ENCODE measurements at regions not wholly inside any gene's neighbourhood (a gene's known extent, or its start where the extent isn't known, plus 50 kb on each side); places are given as distances from the start of the nearest gene placed in this dataset.

DNA sequence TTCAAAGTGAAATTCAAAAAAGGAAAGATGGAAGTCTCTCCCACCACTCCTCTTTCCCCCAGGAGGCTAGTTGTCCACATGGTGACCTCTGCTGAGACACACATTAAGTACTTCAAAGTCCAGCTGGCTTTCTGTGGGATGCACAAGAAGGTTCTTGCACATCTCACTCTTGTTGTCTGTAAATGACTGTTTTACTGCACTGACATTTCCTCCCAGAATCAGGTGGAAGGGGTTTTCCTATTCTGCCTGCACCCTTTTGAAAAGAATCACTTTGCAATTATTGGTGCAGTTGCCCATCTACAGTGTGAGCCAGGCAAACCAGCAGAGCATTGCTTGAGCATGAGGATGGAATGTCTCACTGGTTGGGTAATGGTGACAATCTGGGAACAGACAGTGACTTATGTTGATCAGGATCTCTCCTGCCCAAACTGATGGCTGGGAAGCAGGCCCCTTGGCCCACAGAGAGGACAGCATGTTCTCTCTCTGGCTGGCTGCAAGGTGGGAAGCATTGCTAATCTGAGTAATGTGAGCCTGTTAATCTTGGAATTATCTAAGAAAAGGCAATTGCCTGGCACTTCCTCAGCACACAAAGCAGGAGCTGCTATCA is 347.7 kb upstream of the SATB1 start:
- TF ChIP-seq, protein P1, sequence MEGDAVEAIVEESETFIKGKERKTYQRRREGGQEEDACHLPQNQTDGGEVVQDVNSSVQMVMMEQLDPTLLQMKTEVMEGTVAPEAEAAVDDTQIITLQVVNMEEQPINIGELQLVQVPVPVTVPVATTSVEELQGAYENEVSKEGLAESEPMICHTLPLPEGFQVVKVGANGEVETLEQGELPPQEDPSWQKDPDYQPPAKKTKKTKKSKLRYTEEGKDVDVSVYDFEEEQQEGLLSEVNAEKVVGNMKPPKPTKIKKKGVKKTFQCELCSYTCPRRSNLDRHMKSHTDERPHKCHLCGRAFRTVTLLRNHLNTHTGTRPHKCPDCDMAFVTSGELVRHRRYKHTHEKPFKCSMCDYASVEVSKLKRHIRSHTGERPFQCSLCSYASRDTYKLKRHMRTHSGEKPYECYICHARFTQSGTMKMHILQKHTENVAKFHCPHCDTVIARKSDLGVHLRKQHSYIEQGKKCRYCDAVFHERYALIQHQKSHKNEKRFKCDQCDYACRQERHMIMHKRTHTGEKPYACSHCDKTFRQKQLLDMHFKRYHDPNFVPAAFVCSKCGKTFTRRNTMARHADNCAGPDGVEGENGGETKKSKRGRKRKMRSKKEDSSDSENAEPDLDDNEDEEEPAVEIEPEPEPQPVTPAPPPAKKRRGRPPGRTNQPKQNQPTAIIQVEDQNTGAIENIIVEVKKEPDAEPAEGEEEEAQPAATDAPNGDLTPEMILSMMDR (IDR thresholded peaks at IDR 0.05; ENCODE audit: extremely low read depth, missing control alignments) = no peak
- no peak for DNase-seq (ENCODE audit: low spot score)

DNA sequence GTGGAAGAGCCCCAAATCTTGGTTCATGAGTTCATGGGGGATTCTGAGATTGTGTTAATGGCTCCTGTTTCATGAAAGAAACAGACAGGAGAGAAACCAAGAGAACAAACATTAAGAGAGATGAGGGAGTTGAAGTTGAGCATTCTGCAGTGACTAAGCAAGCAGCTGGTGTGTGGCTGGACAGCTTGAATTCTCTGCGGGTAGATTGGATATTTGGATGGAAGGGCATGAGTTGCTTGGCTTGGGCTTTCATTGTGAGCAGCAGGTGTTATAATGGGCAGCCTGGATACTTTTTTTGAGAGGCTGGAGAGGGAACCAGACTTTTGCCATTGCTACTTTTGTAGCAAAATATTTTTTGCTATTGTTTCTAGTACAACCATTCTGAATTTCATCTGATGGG is 346.8 kb upstream of the SATB1 start:
- TF ChIP-seq, protein P1 (IDR thresholded peaks at IDR 0.05; ENCODE audit: extremely low read depth, missing control alignments) = no peak

DNA sequence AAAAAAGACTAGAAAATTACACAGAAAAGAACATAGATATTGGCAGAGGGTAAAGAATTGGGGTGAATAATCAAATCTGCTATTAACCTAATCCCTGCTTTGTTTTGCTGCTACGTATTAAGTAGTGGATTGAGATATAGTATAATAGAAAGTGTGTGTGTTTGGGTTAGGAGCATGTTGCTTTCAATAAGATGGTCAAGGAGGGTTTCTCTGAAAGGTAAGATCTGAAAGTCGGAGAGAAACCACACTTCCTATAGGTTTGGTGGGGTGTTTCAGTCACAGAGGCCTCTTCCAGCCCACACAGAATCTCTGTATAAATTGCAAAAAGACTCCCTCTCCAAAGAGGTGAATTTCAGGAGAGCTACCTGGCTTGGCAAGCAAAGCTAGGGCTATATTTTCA is 345.7 kb upstream of the SATB1 start:
- DNase-seq (ENCODE audit: low spot score) = no peak
- TF ChIP-seq, protein P1 (IDR thresholded peaks at IDR 0.05; ENCODE audit: extremely low read depth, missing control alignments) = no peak

More for the DNA sequence above, 346.8 kb upstream of the SATB1 start:
- DNase-seq (ENCODE audit: low spot score) = no peak

DNA sequence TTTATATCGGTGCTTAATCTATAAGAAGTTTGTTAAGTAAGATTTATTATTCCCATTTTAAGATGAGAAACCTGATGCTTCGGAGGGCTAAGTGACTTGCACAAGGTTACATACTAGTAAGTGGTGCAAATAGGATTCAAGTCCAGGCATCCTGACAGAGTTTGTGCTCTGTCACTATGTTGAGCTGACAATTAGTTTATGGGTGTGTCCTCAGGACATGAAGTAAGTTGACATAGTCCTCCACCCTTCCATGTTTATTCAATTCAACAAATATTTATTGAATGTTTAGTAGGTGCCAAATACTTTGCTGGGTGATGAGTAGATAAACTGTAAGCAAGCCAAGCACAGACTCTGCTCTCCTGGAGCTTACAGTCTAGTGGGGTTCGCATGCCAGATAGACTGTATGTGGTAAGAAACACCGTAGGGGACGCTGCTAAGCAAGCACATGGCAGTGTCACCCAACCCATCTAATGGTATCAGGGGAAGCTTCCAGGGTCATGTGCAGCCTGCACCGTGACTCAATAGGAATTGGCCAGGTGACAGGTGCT is 342.7 kb upstream of the SATB1 start:
- TF ChIP-seq, protein P1 (IDR thresholded peaks at IDR 0.05; ENCODE audit: extremely low read depth, missing control alignments) = no peak
- no peak for DNase-seq (ENCODE audit: low spot score)

DNA sequence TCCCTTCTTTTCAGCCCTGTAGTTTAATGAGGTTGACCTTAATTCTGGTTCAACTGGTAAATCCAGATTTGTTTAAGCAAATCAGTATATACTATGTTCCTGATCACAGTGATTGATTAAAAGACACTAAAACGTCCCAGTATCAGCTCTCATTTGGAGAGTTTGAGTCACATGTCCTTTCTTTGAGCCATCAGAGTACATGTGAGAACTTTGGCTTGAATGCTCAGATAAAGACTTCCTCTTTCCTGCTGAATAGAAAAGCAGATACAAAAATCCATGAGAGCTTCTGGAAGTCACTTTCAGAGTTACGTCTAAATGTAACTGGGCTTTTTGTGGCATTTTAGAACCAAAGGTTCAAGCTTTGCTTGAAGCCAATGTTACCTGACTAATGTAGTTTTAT is 341.8 kb upstream of the SATB1 start:
- no peak for DNase-seq (ENCODE audit: low spot score)
- TF ChIP-seq, protein P1 (IDR thresholded peaks at IDR 0.05; ENCODE audit: extremely low read depth, missing control alignments) = no peak

DNA sequence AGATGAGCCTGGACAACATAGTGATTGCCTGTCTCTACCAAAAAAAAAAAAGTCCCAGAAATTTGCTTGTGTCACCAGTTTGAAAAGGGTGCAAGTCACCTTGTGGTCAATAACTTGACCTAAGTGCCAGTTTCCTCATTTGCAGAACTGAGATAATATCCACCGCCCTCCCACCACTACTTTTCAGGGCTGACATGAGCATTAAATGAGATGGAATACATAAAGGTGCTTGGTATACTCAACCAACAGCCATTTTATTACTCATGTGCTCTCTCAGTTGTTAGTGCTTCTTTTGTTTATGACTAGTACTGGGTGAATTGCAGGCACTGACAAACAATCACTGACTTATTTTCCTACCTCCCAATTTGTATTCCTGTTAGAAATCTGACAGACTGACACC is 340.5 kb upstream of the SATB1 start:
- no peak for DNase-seq (ENCODE audit: low spot score)
- TF ChIP-seq, protein P1 (IDR thresholded peaks at IDR 0.05; ENCODE audit: extremely low read depth, missing control alignments) = no peak

DNA sequence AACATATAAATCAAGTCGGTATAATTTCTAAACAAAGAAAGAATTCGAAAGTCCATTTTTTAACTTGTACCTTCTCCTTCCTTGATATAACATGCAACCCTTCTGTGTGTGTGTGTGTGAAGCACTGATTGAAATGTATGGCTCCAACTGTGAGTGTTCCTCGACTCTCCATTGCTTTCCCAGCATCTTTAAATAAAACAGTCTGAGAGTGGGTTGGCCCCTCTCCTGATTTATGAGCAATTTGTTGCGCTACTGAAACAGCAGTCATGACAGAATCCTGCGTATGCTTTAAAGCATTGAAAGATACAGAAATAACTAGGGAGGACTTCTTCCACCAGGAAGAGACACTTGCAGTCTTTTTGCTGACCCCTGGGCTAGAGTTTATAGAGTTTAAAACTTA is 340.0 kb upstream of the SATB1 start:
- DNase-seq (ENCODE audit: low spot score) = no peak
- TF ChIP-seq, protein P1 (IDR thresholded peaks at IDR 0.05; ENCODE audit: extremely low read depth, missing control alignments) = no peak
